Urothelium cell line (cell line): ENCODE measurements at regions not wholly inside any gene's neighbourhood (a gene's known extent, or its start where the extent isn't known, plus 50 kb on each side); places are given as distances from the start of the nearest gene placed in this dataset.

Experiments used
- DNase-seq: peaks from one replicate; pipeline ENCODE4 v3.0.0; 2011; ENCODE audit warnings: low spot score, mixed read lengths
- FAIRE-seq: peaks from 2 replicates; lab custom pipeline; 2011; peaks lifted over from hg19 to GRCh38; lab: Jason Lieb, UNC

DNA sequence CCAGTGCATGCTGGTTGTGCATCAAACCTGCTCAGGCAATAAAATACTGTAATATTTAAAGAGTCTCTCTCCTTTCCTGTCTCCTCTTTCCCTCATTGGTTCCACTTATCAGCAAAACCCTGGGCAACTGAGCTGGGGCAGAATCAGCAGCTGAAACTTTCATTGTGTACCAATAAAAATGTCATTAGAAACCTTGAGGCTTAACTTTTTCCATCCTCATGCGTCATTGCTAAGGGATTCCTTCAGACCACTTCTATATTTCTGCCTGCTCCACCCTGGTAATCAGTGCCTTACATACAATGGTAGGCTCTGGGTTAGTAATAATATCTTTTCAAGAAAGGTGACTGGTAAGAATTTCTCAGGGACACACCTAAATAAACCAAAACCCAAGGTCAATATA is 880.3 kb downstream of the RPA4 start:
- no peak for DNase-seq
- FAIRE-seq = no peak

DNA sequence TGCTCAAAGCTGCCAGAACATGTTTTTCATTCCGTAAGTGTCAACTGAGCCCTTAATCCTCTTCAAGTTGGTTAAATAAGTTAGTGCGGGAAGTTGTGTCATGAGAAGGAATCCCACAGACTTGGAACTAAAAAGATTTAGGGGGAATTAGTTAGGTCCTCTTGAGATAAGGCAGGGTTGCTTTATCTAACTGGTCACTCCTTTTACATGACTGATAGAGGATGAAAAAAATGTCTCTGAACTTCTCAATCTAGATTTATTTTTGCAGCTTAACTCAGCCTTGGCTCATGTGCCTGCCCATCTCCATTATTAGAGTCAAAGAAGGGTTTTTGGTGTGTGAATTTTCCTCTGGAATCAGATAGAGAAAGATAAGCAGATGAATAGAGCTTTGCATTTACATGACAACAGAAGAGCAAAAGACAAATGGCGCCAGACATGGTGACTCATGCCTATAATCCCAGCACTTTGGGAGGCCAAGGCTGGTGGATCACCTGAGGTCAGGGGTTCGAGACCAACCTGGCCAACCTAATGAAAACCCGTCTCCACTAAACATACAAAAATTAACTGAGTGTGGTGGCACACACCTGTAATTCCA is 882.9 kb downstream of the RPA4 start:
- no peak for FAIRE-seq
- DNase-seq = no peak

DNA sequence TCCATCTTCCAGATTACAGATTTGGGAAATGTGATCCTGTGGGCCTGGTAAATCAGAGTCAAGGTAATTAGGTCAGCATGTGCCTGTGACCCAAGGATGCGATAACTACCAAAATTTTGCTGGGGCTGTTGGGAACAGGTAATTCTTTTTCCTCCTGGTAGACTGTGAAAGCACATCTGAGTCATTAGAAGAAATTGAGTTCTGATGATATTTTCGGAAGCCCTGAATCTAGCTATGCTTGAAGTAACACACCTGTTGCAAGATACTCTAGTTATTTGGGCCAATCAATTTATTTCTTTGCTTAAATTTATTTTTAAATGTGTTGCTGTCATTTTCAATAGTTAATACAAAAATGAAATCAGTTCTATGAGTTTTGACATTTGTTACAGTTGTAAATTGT is 903.6 kb downstream of the RPA4 start:
- FAIRE-seq = no peak
- no peak for DNase-seq

DNA sequence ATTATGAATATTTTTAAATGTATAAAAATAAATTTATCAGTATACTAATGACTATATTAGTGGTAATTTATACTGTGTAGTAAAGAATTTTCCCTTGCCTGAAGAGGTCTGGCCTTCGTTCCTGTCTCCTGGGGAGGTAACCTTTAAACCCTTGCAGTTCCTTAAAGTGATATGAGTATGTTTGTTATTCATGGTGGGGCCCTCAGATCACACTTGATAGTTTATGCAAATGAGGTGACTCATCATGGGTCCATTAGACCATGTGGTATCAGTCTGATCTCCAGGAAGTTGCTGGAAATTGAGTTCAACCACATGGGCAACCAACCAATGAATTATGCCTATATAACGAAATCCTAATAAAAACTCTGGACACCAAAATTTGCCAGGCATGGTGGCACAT is 904.1 kb downstream of the RPA4 start:
- no peak for DNase-seq
- FAIRE-seq = no peak

DNA sequence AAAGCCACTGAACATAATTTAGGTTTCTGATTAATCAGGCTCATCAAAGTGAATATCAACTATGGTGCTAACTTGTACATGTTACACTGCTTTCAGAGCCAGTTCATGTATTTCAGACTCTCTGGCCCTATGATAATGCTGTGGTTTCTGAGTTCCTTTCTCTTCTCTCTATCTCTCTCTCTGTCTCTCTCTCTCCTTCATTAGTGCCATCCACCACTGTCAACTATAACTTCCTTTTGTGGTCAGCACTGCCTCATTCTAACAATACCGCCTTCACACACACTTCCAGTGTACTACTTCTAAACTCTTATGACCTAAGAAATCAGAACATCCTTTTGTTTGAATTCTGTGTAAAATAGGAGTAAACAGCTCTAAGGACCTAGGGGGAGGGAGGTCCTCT is 907.1 kb downstream of the RPA4 start:
- FAIRE-seq = no peak

DNA sequence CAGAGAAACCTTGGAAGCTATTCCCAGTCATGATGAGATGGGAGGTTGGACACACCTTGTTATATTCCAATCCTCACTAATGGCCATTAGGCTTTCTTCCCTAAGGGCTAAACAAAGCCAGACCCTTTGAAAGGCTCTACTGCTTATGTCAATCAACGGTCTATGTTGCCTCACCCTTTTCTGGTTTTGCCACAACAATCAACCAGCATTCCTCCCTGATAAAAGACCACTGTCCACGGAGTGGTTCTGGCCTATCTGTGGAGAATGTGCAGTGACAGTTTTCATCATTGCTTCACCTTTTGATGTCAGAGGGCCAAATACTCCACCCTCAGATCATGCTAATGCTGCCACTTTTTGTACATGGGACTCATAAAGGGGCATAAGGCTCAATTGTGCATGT is 913.4 kb downstream of the RPA4 start:
- DNase-seq (no peak), FAIRE-seq (no peak)

More for the DNA sequence above, 907.1 kb downstream of the RPA4 start:
- DNase-seq = no peak

DNA sequence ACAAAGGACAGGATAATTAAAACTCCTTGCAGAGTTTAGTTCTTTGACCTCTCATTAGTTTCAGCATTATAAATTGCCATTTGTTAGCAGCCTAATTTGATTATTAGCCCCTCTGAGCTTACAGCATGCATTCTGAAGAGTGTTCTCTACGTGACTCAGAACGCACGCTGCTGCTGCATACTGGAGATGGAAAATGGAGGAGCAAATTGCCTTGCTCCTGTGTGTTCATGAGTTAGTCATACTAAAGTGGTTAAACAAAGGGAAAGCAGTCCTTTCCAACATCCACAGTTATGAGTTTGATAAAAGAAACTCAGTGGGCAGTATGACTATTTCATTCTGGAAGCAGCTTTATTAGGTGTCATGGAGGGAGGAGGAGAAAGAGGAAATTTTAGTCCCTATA is 922.5 kb downstream of the RPA4 start:
- no peak for DNase-seq
- no peak for FAIRE-seq

DNA sequence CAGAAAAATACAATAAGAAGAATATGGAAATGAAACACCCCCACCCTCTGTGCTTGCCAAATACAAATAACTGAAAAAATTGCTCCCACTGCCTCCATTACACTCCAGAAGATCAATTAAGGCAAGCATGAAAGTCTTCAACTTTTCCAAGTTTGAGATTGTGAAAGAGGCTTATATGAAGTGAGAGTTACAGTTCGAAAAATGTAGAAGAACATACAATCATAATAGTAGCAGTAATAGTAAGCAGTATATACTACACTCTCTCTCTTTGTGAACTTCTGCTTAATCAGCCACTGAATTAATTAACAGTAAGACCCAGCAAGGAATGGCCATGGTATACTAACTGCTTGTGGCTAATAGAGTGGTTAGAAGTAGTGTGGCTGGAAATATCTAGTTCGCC is 923.2 kb downstream of the RPA4 start:
- FAIRE-seq (no peak), DNase-seq (no peak)

DNA sequence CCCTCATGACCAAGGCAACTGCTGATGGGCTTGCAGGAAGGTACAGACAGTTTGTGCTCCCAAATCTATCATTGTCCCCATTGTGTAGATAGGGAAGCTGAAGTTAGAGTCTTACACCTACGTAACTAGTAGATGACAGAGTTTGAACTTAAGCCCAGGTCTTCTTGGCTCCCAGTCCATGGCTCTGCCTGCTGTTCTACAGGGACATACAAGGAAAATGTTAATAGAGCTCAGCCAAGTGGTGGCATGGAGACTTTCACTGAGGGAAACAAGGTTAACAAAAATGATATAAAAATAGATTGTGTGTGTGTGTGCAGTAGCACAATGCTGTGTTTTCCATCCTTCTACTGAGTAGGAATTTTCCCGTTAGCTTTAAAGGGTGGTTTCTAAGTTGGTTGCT is 936.5 kb downstream of the RPA4 start:
- FAIRE-seq (no peak), DNase-seq (no peak)

DNA sequence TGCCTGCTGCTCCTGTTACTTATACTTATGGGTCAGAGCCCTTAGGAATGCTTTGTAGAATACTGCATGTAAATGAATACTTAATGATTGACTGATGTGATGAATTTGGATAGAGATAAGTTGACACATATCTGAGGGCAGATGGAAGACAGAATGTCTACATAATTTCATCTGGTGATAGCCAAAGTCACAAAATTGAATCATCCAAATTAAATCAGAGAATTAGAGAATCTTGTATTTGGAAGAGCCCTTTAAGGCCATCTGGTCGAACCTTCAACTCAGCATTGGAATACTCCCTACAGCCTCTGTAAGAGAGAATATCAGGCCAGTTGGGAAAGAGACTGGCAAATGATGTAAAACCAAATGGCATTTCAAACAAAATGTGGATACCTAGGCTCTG is 944.8 kb downstream of the RPA4 start:
- no peak for FAIRE-seq

DNA sequence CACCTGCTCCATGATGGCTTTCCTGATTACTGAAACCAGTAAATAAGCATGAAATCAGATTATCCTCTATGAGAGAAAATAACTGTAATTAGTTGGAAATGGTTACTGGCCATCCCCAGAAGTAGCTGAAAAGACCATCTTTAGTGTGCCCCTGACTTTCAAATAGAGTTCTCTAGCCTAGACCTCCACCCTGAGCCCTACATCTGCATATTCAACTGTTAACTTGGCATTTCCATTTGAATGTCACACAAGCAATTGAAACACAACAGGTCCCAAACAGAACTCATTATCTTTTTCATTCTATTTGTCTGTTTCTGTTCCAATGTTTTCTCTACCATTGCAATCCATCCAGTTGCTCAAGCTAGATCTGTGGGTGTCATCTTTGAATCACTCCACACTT is 952.3 kb downstream of the RPA4 start:
- DNase-seq = no peak
- no peak for FAIRE-seq

More for the DNA sequence above, 944.8 kb downstream of the RPA4 start:
- no peak for DNase-seq

DNA sequence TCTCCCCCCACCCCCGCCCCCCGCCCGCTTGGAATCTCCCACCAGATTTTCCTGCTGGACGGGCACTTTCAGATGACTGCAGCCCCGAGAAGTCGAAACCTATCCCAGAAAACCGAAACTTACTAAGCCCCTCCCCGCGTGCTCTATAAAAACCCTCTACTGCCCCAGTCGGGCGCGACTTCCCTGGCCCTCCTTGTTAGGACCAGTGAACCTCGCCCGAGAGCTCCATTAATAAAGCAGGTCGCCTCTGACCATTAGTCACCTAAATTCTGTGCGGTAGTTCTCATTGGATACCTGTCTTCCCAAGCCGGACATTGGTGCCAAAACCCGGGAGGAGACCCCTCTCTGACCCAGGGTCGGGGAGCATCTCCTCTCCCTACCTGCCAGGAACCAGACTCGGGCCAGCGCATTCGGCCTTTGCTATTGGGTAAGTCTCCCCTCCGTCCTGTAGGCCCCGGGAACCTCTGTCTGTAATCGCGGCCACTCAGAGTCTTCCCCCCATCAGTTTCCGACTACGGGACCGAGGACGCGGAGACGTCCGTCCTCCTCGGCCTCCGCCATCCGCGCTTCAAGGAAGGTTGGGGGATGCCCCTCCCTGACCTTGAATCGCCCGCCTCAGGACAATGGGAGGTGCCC is 958.0 kb downstream of the RPA4 start:
- DNase-seq (no peak), FAIRE-seq (no peak)

DNA sequence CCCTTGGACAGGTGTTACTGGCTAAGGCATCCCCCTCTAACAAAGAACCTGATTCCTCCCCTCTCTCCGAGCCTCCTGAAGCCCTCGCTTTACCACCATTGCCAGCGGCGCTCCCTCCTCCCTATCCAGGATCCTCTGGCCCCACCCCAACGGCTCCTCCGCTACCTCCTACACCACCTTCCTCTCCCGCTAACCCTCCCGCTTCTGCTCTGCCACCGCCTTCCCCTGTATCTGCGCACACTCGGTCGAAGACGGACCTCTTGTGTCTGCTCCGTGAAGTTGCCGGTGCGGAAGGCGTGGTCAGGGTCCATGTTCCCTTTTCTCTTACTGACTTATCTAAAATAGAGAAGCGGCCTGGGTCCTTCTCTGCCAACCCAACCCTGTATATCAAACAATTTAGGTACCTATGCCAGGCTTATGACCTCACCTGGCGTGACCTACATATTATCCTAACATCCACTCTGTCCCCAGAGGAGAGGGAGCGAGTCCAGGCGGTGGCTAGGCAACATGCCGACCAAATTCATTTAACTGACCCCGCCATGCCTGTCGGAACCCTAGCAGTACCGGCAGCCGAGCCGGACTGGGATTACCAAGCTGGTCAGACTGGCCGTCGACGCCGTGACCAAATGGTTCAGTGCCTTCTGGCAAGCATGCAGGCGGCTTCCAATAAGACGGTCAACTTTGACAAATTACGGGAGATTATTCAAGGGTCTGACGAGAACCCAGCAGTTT is 958.9 kb downstream of the RPA4 start:
- FAIRE-seq (no peak), DNase-seq (no peak)

DNA sequence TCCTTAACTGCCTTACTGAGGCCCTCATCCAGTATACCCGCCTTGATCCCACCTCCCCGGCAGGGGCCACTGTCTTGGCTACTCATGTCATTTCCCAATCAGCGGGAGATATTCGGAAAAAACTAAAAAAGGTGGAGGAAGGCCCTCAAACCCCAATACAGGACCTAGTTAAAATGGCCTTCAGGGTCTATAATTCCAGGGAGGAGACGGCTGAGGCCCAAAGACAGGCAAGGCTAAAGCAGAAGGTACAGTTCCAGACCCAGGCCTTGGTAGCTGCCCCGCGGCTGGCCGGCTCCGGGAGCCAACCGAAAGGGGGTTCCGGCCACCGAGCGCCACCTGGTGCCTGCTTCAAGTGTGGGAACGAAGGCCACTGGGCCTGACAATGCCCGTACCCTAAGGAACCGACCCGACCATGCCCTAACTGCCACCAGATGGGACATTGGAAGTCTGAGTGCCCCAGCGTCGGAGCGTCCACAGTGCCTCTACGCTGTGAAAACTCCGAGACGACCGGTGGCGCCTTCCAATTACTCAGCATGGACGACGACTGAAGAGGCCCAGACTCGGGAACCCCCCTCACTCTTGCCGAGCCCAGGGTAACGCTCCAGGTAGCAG is 959.6 kb downstream of the RPA4 start:
- FAIRE-seq (no peak), DNase-seq (no peak)

DNA sequence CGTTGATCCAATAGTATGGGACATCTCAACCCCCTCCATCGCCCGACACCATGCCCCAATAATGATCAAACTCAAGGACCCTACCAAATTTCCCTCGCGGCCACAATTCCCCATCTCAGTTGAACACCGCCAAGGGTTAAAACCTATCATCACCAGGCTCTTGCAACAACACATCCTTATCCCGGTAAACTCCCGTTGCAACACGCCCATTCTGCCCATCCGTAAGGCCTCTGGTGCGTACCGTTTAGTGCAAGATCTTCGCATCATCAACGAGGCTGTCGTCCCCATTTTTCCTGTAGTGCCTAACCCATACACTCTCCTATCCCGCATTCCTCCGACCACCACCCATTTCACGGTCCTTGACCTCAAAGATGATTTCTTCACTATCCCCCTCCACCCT is 960.5 kb downstream of the RPA4 start:
- DNase-seq = no peak
- FAIRE-seq = no peak

DNA sequence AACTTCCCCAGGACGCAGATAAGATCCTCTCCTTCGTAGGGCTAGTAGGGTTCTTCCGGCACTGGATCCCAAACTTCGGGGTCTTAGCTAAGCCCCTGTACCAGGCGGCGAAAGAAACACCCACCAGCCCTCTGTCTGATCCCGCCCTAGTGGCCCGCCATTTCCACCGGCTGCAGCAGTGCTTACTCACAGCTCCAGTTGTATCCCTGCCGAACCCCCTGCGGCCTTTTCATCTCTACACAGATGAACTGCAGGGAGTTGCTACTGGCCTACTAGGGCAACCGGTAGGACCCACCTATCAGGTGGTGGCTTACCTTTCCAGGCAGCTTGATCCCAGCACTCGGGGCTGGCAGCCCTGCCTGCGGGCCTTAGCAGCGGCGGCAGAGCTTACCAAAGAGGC is 961.2 kb downstream of the RPA4 start:
- FAIRE-seq = no peak
- DNase-seq = no peak

DNA sequence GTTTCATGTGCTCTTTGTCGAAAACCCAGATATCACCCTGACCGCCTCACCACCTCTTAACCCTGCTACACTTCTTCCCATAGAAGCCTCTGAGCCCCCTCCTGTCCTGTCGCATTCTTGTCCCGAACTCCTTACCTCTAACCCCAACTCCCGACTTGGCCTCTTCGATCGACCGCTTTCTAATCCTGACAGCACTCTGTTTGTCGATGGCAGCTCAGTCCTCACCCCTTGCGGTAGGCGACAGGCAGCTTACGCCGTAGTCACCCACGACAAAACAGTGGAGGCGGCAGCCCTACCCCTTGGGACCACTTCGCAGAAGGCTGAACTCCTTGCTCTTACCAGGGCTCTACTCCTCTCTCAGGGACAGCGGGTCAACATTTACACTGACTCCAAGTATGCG is 961.7 kb downstream of the RPA4 start:
- DNase-seq (no peak), FAIRE-seq (no peak)

DNA sequence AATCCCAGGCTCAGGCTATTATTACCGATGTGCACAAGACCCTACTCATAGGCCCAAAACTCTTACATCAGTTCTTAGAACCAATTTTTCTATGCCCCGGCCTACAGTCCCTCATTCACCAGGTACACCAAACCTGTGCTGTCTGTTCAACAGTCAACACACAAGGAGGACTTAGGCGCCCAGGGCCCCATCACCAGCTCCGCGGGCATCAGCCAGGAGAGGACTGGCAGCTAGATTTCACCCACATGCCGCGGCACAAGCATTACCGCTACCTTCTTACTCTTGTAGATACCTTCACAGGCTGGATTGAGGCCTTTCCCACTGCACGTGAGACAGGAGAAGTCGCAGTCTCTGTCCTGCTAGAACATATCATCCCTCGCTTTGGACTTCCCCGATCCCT is 962.5 kb downstream of the RPA4 start:
- no peak for DNase-seq
- no peak for FAIRE-seq

DNA sequence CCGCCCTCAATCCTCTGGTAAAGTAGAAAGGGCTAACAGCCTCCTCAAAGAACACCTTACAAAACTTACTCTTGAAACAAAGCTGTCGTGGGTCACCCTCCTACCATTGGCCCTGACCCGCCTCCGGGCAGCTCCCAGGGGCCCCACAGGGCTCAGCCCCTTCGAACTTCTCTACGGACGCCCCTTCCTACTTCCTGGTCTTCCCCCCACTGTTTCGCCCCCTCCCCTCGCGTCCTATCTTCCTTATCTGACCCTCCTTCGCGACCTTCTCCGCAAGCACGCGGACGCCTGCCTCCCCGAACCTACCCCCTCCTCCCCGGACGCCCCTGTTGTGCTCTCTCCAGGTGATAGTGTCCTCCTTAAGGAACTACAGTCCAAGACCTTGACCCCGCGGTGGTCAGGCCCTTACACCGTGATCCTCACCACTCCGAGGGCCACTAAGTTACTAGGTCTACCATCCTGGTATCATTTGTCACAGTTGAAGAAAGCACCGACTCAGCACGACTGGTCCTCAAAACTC is 963.1 kb downstream of the RPA4 start:
- DNase-seq = no peak
- FAIRE-seq = no peak

DNA sequence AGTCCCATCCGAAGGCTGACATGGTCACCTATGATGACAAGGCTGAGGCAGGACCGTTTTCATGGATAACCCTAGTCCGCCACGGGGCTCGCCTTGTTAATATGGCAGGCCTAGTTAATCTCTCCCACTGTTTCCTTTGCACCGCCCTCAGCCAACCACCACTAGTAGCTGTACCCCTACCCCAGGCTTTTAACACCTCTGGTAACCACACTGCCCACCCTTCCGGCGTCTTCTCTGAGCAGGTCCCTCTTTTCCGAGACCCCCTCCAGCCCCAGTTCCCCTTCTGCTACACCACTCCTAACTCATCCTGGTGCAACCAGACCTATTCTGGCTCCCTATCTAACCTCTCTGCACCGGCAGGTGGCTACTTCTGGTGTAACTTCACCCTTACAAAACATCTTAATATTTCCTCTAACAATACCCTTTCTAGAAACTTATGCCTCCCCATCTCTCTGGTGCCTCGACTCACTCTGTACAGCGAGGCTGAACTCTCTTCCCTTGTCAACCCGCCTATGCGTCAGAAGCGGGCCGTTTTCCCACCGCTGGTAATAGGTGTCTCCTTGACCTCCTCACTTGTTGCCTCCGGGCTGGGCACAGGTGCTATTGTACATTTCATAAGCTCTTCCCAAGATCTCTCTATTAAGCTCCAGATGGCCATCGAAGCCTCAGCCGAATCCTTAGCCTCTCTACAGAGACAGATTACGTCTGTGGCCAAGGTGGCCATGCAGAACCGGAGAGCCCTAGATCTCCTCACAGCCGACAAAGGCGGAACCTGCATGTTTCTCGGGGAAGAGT is 964.4 kb downstream of the RPA4 start:
- DNase-seq = no peak
- FAIRE-seq = no peak

DNA sequence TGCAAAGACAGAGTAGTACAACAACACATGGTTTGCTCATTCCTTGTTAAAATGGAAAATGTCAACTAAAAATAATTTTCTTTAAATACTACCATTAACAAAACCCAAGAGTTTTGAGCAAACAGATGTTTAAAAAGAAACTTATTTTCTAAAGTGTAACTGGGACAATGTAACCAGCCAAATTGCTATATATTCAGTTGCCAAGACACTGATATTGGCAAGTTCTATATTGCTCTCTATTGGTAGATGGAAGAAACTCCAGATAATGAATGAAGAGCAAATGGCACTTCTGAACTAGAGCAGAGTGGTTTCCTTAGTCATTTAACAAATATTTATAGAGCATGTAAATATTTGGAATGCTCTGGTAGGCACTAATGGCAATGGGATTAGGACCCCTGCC is 966.2 kb downstream of the RPA4 start:
- DNase-seq (no peak), FAIRE-seq (no peak)
